Breast epithelium (tissue), 3 donors: ENCODE measurements at regions not wholly inside any gene's neighbourhood (a gene's known extent, or its start where the extent isn't known, plus 50 kb on each side); places are given as distances from the start of the nearest gene placed in this dataset.

Experiments used
- POLR2A ChIP-seq: fragments of 450-650 bp; IDR thresholded peaks from one replicate; pipeline ENCODE4 v1.6.1; 2016; ENCODE audit warnings: antibody characterized with exemption, mild to moderate bottlenecking, moderate library complexity
- TF ChIP-seq, protein P1 (sequence below), 3 donors: fragments of 450-650 bp; IDR thresholded peaks; one replicate each; pipeline ENCODE4 v1.5.1; 2016 to 2017; ENCODE audit warnings: antibody characterized with exemption in 3 of 3, mild to moderate bottlenecking in 3 of 3, moderate library complexity in 3 of 3

DNA sequence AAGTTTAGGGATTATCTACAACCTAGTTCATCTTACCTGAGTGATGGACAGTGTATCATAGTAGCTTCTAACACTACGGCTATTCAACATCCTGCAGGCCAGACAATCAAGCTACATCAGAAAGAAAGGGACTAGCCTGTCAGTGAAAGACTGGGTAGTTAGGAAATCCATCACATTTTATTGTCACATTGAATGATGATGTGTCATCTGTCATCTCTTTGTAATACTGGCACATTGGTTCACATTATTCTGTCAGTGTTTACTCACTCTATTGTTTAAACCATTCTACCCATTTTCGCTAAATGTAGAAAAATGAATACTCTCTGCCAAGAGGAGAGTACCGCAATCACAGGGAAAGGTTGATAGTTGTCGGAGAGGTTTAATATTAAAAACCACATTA, 1155.8 kb downstream of the TUSC7 start:
- TF ChIP-seq, protein P1, sequence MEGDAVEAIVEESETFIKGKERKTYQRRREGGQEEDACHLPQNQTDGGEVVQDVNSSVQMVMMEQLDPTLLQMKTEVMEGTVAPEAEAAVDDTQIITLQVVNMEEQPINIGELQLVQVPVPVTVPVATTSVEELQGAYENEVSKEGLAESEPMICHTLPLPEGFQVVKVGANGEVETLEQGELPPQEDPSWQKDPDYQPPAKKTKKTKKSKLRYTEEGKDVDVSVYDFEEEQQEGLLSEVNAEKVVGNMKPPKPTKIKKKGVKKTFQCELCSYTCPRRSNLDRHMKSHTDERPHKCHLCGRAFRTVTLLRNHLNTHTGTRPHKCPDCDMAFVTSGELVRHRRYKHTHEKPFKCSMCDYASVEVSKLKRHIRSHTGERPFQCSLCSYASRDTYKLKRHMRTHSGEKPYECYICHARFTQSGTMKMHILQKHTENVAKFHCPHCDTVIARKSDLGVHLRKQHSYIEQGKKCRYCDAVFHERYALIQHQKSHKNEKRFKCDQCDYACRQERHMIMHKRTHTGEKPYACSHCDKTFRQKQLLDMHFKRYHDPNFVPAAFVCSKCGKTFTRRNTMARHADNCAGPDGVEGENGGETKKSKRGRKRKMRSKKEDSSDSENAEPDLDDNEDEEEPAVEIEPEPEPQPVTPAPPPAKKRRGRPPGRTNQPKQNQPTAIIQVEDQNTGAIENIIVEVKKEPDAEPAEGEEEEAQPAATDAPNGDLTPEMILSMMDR (IDR thresholded peaks at IDR 0.05), result no peak
- no peak for TF ChIP-seq POLR2A
